HCT116 (cell line): ENCODE measurements at regions not wholly inside any gene's neighbourhood (a gene's known extent, or its start where the extent isn't known, plus 50 kb on each side); places are given as distances from the start of the nearest gene placed in this dataset.

Experiments used
- ATAC-seq: fragments of 200-7000 bp; cut with Tn5 transposase; 2 replicates; pipeline ENCODE4 v1.9.1; 2020; ENCODE audit warnings: mild to moderate bottlenecking, moderate library complexity
- BruUV-seq: library from RNA; stranded (reverse); fragments of 400-500 nt; replicated peaks from 2 replicates; lab custom pipeline; 2021; lab: Mats Ljungman, UMichigan
- CTCF ChIA-PET: fragments of 300-600 bp; sonication (Branson Sonifier 250); formaldehyde crosslinking; loops from one replicate; lab custom pipeline; 2021; ENCODE audit warnings: antibody characterized with exemption; lab: Charles Lee
- POLR2A ChIA-PET: fragments of 300-600, 350-600 bp; sonication (Branson Sonifier 250); formaldehyde crosslinking; loops from one replicate; lab custom pipeline; 2021; ENCODE audit warnings: antibody characterized with exemption; lab: Charles Lee
- RAD21 ChIA-PET, 2 experiments: fragments of 300-600 bp; sonication (Branson Sonifier 250); formaldehyde crosslinking; loops; one replicate each; lab custom pipeline; 2023; ENCODE audit warnings: low total read pairs in 2 of 2; ENCODE audit not compliant: uncharacterized antibody in 2 of 2, unreplicated experiment in 2 of 2, low non-redundant PET in 1 of 2; lab: Charles Lee
- DNase-seq: peaks from one replicate; pipeline ENCODE4 v3.0.0-alpha.2; 2010; ENCODE audit warnings: low read depth, low spot score
- H2AFZ ChIP-seq: fragments of 200-600 bp; shearing (Covaris generic), sonication (generic); 2 replicates; pipeline ENCODE4 v1.6.1; 2017; ENCODE audit warnings: low read depth, mixed run types, mixed read lengths, antibody characterized with exemption, low read length; ENCODE audit not compliant: poor library complexity, severe bottlenecking
- H3K27ac ChIP-seq: 2 replicates; pipeline ENCODE4 v1.5.1; 2012; ENCODE audit warnings: low read depth, low read length
- H3K27me3 ChIP-seq: fragments of 200-600 bp; sonication (generic); 2 replicates; pipeline ENCODE4 v1.6.1; 2016; ENCODE audit warnings: mixed run types, low read length, mixed read lengths; ENCODE audit not compliant: insufficient read depth
- H3K36me3 ChIP-seq, 2 experiments: fragments of 200-500 bp in 1 of 2; fragments of 200-600 bp in 1 of 2; sonication (Bioruptor generic) in 1 of 2; sonication (generic) in 1 of 2; 2 replicates each; pipeline versions ENCODE4 v1.5.1 to v1.6.1; 2014 to 2016; ENCODE audit warnings: low read length in 2 of 2, inconsistent platforms in 1 of 2, mixed read lengths in 1 of 2, mixed run types in 1 of 2; ENCODE audit not compliant: insufficient read depth in 2 of 2, control insufficient read depth in 1 of 2
- H3K4me1 ChIP-seq, 2 experiments: fragments of 200-600 bp in 1 of 2; sonication (generic) in 1 of 2; 2 replicates each; pipeline versions ENCODE4 v1.5.1 to v1.6.1; 2012 to 2017; ENCODE audit warnings: low read length in 2 of 2, inconsistent platforms in 1 of 2, mild to moderate bottlenecking in 1 of 2, mixed read lengths in 1 of 2, mixed run types in 1 of 2, moderate library complexity in 1 of 2; ENCODE audit not compliant: insufficient read depth in 2 of 2, control insufficient read depth in 1 of 2
- H3K4me2 ChIP-seq: fragments of 200-600 bp; sonication (generic); 2 replicates; pipeline ENCODE4 v1.6.1; 2017; ENCODE audit warnings: mixed run types, low read length, mixed read lengths
- H3K4me3 ChIP-seq, 2 experiments: fragments of 200-600 bp in 1 of 2; sonication (generic) in 1 of 2; replicated peaks in 1 of 2; 2 replicates each; pipeline ENCODE4 v1.5.1; 2011 to 2016; ENCODE audit warnings: low read length in 2 of 2, control low read depth in 1 of 2, low read depth in 1 of 2, mild to moderate bottlenecking in 1 of 2, mixed read lengths in 1 of 2, mixed run types in 1 of 2
- H3K79me2 ChIP-seq: fragments of 200-600 bp; sonication (generic); 2 replicates; pipeline ENCODE4 v1.6.1; 2017; ENCODE audit warnings: mild to moderate bottlenecking, mixed run types, low read length, moderate library complexity, mixed read lengths; ENCODE audit not compliant: insufficient read depth
- H3K9ac ChIP-seq: fragments of 200-600 bp; sonication (generic); 2 replicates; pipeline ENCODE4 v1.6.1; 2016; ENCODE audit warnings: low read length, mixed read lengths
- H3K9me2 ChIP-seq: fragments of 200-600 bp; sonication (generic), shearing (Covaris generic); 2 replicates; pipeline ENCODE4 v1.6.1; 2017; ENCODE audit warnings: mixed run types, mild to moderate bottlenecking, moderate library complexity; ENCODE audit not compliant: insufficient read depth
- H3K9me3 ChIP-seq, 2 experiments: fragments of 200-500 bp in 1 of 2; fragments of 200-600 bp in 1 of 2; sonication (Bioruptor generic) in 1 of 2; sonication (generic) in 1 of 2; 2 replicates each; pipeline ENCODE4 v1.6.1; 2014 to 2017; ENCODE audit warnings: low read length in 2 of 2, mixed read lengths in 2 of 2, inconsistent platforms in 1 of 2, low read depth in 1 of 2, mild to moderate bottlenecking in 1 of 2, mixed run types in 1 of 2, moderate library complexity in 1 of 2; ENCODE audit not compliant: control insufficient read depth in 1 of 2, insufficient read depth in 1 of 2
- H4K20me1 ChIP-seq: fragments of 200-600 bp; sonication (generic), shearing (Covaris generic); 2 replicates; pipeline ENCODE4 v1.6.1; 2017; ENCODE audit warnings: mixed run types, mild to moderate bottlenecking, moderate library complexity; ENCODE audit not compliant: insufficient read depth
- ATF3 ChIP-seq: IDR thresholded peaks from 2 replicates; pipeline ENCODE4 v1.6.1; 2012
- CEBPB ChIP-seq: IDR thresholded peaks from 2 replicates; pipeline ENCODE4 v1.6.1; 2012; ENCODE audit warnings: low read depth
- ELF1 ChIP-seq: IDR thresholded peaks from 2 replicates; pipeline ENCODE4 v1.6.1; 2012; ENCODE audit warnings: low read depth, borderline replicate concordance
- EZH2 ChIP-seq: fragments of 200-600 bp; sonication (generic); IDR thresholded peaks from 2 replicates; pipeline ENCODE4 v1.6.1; 2017; ENCODE audit warnings: antibody characterized with exemption, mixed run types
- FOSL1 ChIP-seq: IDR thresholded peaks from 2 replicates; pipeline ENCODE4 v1.6.1; 2012; ENCODE audit warnings: low read depth
- JUND ChIP-seq: IDR thresholded peaks from 2 replicates; pipeline ENCODE4 v1.6.1; 2012
- MAX ChIP-seq: IDR thresholded peaks from 2 replicates; pipeline ENCODE4 v1.6.1; 2012
- POLR2A ChIP-seq: IDR thresholded peaks from 2 replicates; pipeline ENCODE4 v1.7.0; 2011; ENCODE audit warnings: borderline replicate concordance; ENCODE audit not compliant: insufficient read depth, insufficient read length; ENCODE audit errors: extremely low read depth
- RAD21 ChIP-seq: IDR thresholded peaks from 2 replicates; pipeline ENCODE4 v1.6.1; 2012; ENCODE audit warnings: low read depth, mild to moderate bottlenecking
- SIN3A ChIP-seq: IDR thresholded peaks from 2 replicates; pipeline ENCODE4 v1.6.1; 2012; ENCODE audit warnings: low read depth
- TCF7L2 ChIP-seq: IDR thresholded peaks from 2 replicates; pipeline ENCODE4 v1.7.0; 2011; ENCODE audit warnings: borderline replicate concordance, inconsistent platforms; ENCODE audit not compliant: insufficient read depth, insufficient read length; ENCODE audit errors: extremely low read depth
- YY1 ChIP-seq: IDR thresholded peaks from 2 replicates; pipeline ENCODE4 v1.6.1; 2011; ENCODE audit warnings: low read length, low read depth, moderate library complexity, mild to moderate bottlenecking; ENCODE audit not compliant: insufficient replicate concordance; ENCODE audit errors: extremely low read depth
- ZFX ChIP-seq: fragments of 450-650 bp; IDR thresholded peaks from 2 replicates; pipeline ENCODE4 v1.6.1; 2017
- ZNF274 ChIP-seq: fragments of 200-500 bp; sonication (Bioruptor generic); IDR thresholded peaks from 2 replicates; pipeline ENCODE4 v1.6.1; 2014; ENCODE audit warnings: mild to moderate bottlenecking, low read depth, low read length, inconsistent platforms
- intact Hi-C: fragments of 100-400 bp; cut with micrococcal nuclease; formaldehyde crosslinking; loops from 2 replicates; pipeline ENCODE4 v1.10.0; 2022
- TF ChIP-seq, protein P1 (sequence below), 3 experiments: fragments of 200-600 bp in 1 of 3; sonication (generic) in 1 of 3; IDR thresholded peaks in 2 of 3; conservative IDR thresholded peaks in 1 of 3; 2 replicates each; pipeline ENCODE4 v1.5.1; 2012 to 2017; ENCODE audit warnings: low read depth in 2 of 3, low read length in 2 of 3, antibody characterized with exemption in 1 of 3, borderline replicate concordance in 1 of 3, control low read depth in 1 of 3, mild to moderate bottlenecking in 1 of 3, mixed read lengths in 1 of 3, mixed run types in 1 of 3, moderate library complexity in 1 of 3; ENCODE audit not compliant: insufficient read depth in 1 of 3
- TF ChIP-seq, protein P2 (sequence below): IDR thresholded peaks from 2 replicates; pipeline ENCODE4 v1.6.1; 2011; ENCODE audit warnings: mild to moderate bottlenecking, low read length, moderate library complexity; ENCODE audit not compliant: insufficient replicate concordance; ENCODE audit errors: extremely low read depth

GRCh38 chrX:16300831-16301230, 133.6 kb downstream of the MAGEB17 start:
- Histone ChIP-seq H3K27ac (no peak overlapping the region), H3K9me2 (no peaks in the 10 kb centered on the region), H2AFZ (no peak overlapping the region), H3K4me2 (no peak overlapping the region), H3K27me3 (no peaks in the 10 kb centered on the region), H3K79me2 (no peaks in the 10 kb centered on the region), H4K20me1 (no peaks in the 10 kb centered on the region), H3K4me3 (no peak overlapping the region), H3K9ac (no peak overlapping the region), H3K36me3 (no peaks in the 10 kb centered on the region), H3K4me1 (no peaks in the 10 kb centered on the region), H3K9me3 (no peaks in the 10 kb centered on the region)
- POLR2A ChIA-PET, result no interaction called here
- ATAC-seq (no peak), DNase-seq (no peak)
- BruUV-seq, result no TSS peak
- intact Hi-C loops, result no loop called here
- CTCF ChIA-PET, result no interaction called here
- TF ChIP-seq FOSL1, result no peak
- TF ChIP-seq ELF1, result no peak
- no peak for TF ChIP-seq EZH2
- no peak for TF ChIP-seq CEBPB
- no peak for TF ChIP-seq ZNF274
- TF ChIP-seq RAD21, result no peak
- TF ChIP-seq, protein P1, sequence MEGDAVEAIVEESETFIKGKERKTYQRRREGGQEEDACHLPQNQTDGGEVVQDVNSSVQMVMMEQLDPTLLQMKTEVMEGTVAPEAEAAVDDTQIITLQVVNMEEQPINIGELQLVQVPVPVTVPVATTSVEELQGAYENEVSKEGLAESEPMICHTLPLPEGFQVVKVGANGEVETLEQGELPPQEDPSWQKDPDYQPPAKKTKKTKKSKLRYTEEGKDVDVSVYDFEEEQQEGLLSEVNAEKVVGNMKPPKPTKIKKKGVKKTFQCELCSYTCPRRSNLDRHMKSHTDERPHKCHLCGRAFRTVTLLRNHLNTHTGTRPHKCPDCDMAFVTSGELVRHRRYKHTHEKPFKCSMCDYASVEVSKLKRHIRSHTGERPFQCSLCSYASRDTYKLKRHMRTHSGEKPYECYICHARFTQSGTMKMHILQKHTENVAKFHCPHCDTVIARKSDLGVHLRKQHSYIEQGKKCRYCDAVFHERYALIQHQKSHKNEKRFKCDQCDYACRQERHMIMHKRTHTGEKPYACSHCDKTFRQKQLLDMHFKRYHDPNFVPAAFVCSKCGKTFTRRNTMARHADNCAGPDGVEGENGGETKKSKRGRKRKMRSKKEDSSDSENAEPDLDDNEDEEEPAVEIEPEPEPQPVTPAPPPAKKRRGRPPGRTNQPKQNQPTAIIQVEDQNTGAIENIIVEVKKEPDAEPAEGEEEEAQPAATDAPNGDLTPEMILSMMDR (IDR thresholded peaks at IDR 0.05 in 2 of 3, conservative IDR thresholded peaks at IDR 0.05 in 1 of 3; ENCODE audit: borderline replicate concordance in 1 of 3, insufficient read depth in 1 of 3, low read depth in 2 of 3, low read length in 2 of 3), result no peak
- TF ChIP-seq MAX, result no peak
- TF ChIP-seq TCF7L2, result no peak
- TF ChIP-seq YY1, result no peak
- TF ChIP-seq JUND, result no peak
- TF ChIP-seq POLR2A, result no peak
- no peak for TF ChIP-seq ATF3
- TF ChIP-seq ZFX, result no peak
- TF ChIP-seq, protein P2, sequence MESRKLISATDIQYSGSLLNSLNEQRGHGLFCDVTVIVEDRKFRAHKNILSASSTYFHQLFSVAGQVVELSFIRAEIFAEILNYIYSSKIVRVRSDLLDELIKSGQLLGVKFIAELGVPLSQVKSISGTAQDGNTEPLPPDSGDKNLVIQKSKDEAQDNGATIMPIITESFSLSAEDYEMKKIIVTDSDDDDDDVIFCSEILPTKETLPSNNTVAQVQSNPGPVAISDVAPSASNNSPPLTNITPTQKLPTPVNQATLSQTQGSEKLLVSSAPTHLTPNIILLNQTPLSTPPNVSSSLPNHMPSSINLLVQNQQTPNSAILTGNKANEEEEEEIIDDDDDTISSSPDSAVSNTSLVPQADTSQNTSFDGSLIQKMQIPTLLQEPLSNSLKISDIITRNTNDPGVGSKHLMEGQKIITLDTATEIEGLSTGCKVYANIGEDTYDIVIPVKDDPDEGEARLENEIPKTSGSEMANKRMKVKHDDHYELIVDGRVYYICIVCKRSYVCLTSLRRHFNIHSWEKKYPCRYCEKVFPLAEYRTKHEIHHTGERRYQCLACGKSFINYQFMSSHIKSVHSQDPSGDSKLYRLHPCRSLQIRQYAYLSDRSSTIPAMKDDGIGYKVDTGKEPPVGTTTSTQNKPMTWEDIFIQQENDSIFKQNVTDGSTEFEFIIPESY, result no peak
- TF ChIP-seq SIN3A, result no peak
- RAD21 ChIA-PET, result no interaction called here
